Stimulated activated naive CD8-positive, alpha-beta T cell treated with anti-CD3 and anti-CD28 coated beads, Interleukin-15, amount 100 ng/mL, for 72 hours (primary cell): ENCODE measurements at regions not wholly inside any gene's neighbourhood (a gene's known extent, or its start where the extent isn't known, plus 50 kb on each side); places are given as distances from the start of the nearest gene placed in this dataset.
A peak's percentile ranks its signal among the peaks of the same experiment; 100 is the strongest.

ENCODE experiments used
- ATAC-seq: fragments of 150-1000 bp; cut with Tn5 transposase; 2 replicates; pipeline ENCODE4 v1.10.0; 2021; ENCODE audit warnings: mild to moderate bottlenecking, moderate library complexity
- DNase-seq, 2 donors: peaks; one replicate each; pipeline ENCODE4 v3.0.0; 2021 to 2022
- H3K27ac Mint-ChIP-seq, 2 donors: one replicate each; pipeline ENCODE4 v1.8.0; 2022; ENCODE audit warnings: mild to moderate bottlenecking in 2 of 2, mixed read lengths in 2 of 2, moderate library complexity in 2 of 2
- H3K27me3 Mint-ChIP-seq: one replicate; pipeline ENCODE4 v1.8.0; 2022; ENCODE audit warnings: mixed read lengths
- H3K4me1 Mint-ChIP-seq: one replicate; pipeline ENCODE4 v1.8.0; 2022; ENCODE audit warnings: mild to moderate bottlenecking, mixed read lengths
- H3K4me3 Mint-ChIP-seq, 2 donors: one replicate each; pipeline ENCODE4 v1.8.0; 2022; ENCODE audit warnings: mild to moderate bottlenecking in 2 of 2, mixed read lengths in 2 of 2, moderate library complexity in 1 of 2
- H3K9me3 Mint-ChIP-seq, 2 donors: one replicate each; pipeline ENCODE4 v1.8.0; 2022; ENCODE audit warnings: mixed read lengths in 2 of 2

DNA sequence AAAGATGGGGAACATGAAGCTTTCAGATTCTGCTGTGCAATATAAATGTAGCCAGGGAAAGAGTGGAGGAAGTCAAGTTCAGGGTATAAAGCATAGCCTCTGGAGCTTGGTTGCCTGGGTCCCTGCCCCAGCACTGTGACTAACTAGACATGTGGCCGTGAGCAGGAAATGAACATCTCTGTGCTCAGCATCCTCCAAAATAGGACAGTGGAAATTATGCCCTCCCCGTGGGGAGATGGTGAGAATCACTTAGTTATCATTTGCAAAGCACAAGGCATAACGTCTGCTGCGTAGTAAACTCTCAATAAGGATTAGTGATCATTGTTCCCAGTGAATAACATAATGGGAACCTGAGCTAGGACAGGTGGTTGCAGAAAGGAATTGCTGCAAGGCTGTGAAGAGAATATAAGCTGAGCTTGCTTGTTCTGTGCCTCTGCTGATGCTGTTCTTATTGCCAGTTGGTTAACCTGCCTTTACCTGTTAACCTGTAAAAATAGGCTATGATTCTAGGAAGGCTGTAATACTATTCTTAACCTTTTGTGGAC, 441.0 kb downstream of the COG6 start:
- DNase-seq (peak; percentile 8 to 23), ATAC-seq (peak; percentile 96)
- no peak overlapping the region for H3K4me3 Mint-ChIP-seq
- no peak overlapping the region for H3K27ac Mint-ChIP-seq
- H3K4me1 Mint-ChIP-seq, result peaks cover 28% of the 10 kb centered on the region
- H3K9me3 Mint-ChIP-seq, result peaks cover 22 to 24% of the 10 kb centered on the region in 2 donors
- no peaks in the 10 kb centered on the region for H3K27me3 Mint-ChIP-seq

DNA sequence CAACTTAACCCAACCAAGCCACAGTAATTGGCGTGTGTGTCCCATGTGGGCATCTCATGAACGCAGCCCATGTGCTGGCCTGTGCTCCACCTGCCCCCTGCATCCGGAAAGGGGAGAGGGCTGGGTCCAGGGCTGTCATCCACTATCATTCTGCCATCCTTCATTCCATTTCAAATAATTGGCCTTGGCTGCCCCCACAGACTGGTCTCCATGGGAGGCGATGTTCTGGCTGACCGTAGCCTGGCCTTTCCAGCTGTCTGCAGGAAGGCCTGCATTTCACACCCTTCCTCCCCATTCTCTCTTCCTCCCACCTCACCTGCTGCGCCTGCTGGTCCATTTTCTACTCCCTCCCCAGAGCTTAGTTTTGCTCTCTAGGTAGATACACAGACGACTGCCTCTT, 442.8 kb downstream of the COG6 start:
- Mint-ChIP-seq H3K27me3 (no peaks in the 10 kb centered on the region), H3K27ac (no peak overlapping the region), H3K4me1 (peaks cover 46% of the 10 kb centered on the region), H3K9me3 (peaks cover 22 to 24% of the 10 kb centered on the region in 2 donors), H3K4me3 (no peak overlapping the region)
- no peak for DNase-seq
- no peak for ATAC-seq

DNA sequence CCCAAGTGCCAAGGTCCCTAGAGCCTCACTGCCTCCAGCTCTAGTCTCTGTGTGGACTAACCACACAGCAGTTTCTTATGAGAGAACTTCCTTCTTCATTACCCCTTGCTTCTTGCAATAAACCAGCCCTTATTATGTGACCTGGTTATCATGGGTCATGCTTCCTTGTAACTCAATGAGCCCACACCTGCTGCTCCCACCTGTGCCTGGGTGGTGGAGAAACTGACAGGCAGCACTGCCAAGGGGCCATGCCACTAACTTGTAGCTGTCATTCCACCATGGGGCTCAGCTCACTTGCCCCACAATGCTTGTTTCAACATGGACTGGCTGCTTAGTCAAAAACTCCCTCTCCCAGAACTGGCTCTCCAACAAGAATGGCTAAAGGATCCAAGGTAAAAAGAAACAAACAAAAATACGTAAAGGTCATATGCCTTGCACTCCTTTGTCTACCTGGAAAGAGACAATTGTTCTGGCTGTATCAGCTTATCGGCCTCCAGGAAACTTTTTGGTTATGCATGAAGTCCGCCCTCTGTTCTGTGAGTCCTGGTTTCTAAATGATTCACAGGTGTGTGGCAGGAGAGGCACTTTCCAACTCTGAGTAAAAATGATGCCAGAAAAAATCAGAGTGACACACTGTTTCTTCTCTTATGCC, 446.4 kb downstream of the COG6 start:
- ATAC-seq (peak; percentile 85), DNase-seq (peak; percentile 29 to 60)
- Mint-ChIP-seq H3K4me1 (peaks cover 44% of the 10 kb centered on the region), H3K27ac (peak overlapping the region; percentile 32 to 97), H3K4me3 (peak overlapping the region; percentile 76 to 79), H3K27me3 (no peaks in the 10 kb centered on the region), H3K9me3 (peaks cover 22 to 31% of the 10 kb centered on the region in 2 donors)

DNA sequence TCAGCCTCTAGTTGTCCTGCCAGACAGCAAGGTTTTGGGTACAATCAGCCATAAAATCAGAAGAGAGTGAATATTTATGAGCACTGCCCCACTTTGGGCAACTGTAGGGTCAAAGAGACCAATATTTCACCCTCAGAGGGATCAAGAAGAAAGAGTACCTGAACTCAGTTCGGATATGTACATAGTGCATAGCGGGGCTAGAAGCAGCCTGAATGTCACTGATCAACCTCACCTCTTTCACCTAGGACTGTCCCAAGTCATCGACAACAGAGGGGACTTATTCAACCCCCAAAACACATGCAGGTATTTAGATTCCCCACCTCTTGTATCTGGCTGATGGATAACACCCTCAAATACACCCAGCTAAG, 446.9 kb downstream of the COG6 start:
- Mint-ChIP-seq H3K27me3 (no peaks in the 10 kb centered on the region), H3K4me3 (peak overlapping the region; percentile 76 to 79), H3K9me3 (peaks cover 21 to 31% of the 10 kb centered on the region in 2 donors), H3K27ac (peak overlapping the region; percentile 95 to 97), H3K4me1 (peaks cover 39% of the 10 kb centered on the region)
- DNase-seq (peak in 1 of 2 donors; percentile 35), ATAC-seq (peak; percentile 45)

DNA sequence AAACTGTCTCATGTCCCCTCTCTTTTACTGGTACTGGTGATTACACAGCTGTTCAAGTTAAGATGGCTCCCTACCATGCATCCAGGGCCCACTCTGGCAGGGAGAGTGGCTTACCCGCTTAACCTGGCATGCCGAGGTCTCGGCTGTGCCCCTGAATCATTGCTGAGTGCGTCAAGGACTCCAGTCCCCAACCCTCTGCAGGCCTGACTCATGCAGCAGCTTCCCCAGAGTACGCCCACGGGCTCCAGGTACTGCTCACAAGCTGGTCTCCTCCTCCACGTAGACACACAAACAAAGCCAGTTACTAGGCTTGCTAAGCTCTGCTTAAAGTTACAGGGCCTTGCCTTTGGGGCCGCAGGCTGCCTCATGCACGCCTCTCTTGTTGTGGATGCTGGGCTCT, 447.4 kb downstream of the COG6 start:
- DNase-seq (peak; percentile 76 to 91), ATAC-seq (peak; percentile 93)
- Mint-ChIP-seq H3K4me1 (peaks cover 34% of the 10 kb centered on the region), H3K4me3 (peak overlapping the region; percentile 76 to 79), H3K9me3 (peaks cover 16 to 26% of the 10 kb centered on the region in 2 donors), H3K27me3 (no peaks in the 10 kb centered on the region), H3K27ac (peak overlapping the region; percentile 95 to 97)

DNA sequence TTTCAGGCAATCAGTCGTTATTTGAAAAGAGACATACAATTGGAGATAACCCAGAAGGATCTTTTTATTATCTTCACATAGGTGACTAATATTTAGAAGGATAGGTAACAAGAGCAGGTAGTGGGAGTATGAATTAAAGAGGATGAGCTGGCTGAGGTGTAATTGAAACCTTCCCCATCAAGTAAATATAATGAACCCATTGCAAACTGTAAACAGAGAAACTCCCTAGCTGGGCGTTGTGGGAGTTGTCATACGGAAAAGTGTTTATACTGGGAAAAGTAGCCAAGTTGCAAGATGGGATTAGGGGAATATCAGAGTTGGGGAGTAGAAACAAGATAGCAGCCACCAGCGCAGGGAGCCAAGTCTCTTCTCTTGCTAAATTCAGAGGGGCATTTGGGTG, 448.4 kb downstream of the COG6 start:
- H3K27me3 Mint-ChIP-seq, result no peaks in the 10 kb centered on the region
- ATAC-seq, result no peak
- H3K9me3 Mint-ChIP-seq, result peaks cover 9 to 16% of the 10 kb centered on the region in 2 donors
- H3K4me3 Mint-ChIP-seq, result no peak overlapping the region
- no peak for DNase-seq
- H3K4me1 Mint-ChIP-seq, result peaks cover 37% of the 10 kb centered on the region
- H3K27ac Mint-ChIP-seq, result peak overlapping the region in 1 of 2 donors; percentile 58

DNA sequence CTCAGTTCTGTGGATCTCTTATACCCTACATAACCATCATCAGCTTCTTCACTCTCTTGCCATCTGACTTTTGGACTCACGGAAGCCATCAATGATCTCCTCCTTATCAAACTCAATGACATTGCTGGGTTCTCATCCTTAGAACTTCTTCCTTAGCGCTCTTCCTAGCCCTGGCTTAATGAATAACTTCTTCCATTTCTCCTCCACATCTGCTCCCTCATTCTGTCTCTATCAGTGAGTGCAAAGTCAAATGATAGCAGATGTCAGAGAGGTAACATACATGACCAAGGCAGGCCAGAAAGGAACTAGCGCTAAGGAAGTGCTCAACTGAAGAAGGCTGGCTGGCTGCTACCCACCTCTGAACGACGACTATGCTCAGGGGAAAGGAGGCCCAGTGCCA, 449.8 kb downstream of the COG6 start:
- DNase-seq, result no peak
- H3K27ac Mint-ChIP-seq, result no peak overlapping the region
- H3K4me1 Mint-ChIP-seq, result peaks cover 50% of the 10 kb centered on the region
- ATAC-seq, result no peak
- H3K27me3 Mint-ChIP-seq, result no peaks in the 10 kb centered on the region
- H3K4me3 Mint-ChIP-seq, result no peak overlapping the region
- peaks cover 10% of the 10 kb centered on the region in 2 donors for H3K9me3 Mint-ChIP-seq

DNA sequence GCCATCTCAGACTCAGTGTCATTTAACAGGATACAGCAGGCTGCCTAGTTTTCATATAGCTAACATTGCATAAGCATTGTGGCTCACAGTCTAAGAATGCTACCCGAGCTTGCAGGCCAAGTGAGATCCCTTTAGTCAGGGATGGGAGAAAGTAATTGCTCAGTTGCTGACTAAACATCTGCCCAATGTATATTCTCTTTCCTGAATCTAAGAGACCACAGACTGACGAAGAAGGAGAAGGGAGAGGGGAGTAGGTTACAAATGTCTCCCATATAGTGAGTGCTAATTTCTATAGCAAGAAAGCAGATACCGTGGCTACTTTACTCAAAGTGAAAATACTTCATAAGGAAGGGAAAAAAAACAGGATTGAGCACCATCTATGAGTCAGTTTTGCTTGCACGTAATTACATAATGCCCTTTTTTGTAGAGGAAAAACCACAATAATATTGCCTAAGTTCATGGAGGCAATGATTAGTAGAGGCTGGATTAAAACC, 453.9 kb downstream of the COG6 start:
- Mint-ChIP-seq H3K4me1 (peaks cover 16% of the 10 kb centered on the region), H3K9me3 (peaks cover 6 to 10% of the 10 kb centered on the region in 2 donors), H3K27me3 (no peaks in the 10 kb centered on the region), H3K27ac (peak overlapping the region in 1 of 2 donors; percentile 91), H3K4me3 (no peak overlapping the region)
- ATAC-seq (peak; percentile 97), DNase-seq (peak in 1 of 2 donors; percentile 43)

DNA sequence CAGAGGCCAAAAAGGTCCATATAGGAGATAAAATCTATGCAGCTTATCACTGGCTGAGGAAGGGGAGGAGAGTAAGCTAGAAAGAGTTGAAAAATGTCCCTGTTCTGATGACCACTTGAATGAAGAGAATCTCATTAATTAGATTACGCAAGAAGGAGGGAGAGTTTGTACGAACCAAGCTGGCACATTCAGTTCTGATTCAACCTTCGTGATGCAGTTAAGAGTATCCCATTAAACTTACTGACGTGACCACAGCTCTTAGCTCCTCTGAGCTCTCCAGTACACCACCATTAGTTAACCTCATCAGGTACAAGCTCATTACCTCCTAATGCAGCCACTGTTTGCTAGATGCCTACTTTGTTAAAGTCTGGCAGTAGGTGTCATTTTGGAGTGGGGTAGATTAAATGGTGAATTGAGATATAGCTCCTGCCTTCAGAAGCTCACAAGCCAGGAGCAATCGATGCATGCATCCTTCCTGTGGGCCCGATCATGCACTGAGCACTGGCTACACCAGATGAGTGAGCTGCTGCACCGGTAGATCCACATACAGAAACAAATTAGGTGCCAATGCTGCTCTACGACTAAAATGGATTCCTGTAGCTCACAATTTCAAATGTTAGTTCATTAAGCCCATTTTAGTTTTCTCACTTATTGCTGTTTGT, 458.3 kb downstream of the COG6 start:
- DNase-seq (no peak), ATAC-seq (no peak)
- Mint-ChIP-seq H3K27me3 (no peaks in the 10 kb centered on the region), H3K27ac (no peak overlapping the region), H3K4me1 (peaks cover 30% of the 10 kb centered on the region), H3K9me3 (peaks cover 0 to 10% of the 10 kb centered on the region in 2 donors), H3K4me3 (no peak overlapping the region)

DNA sequence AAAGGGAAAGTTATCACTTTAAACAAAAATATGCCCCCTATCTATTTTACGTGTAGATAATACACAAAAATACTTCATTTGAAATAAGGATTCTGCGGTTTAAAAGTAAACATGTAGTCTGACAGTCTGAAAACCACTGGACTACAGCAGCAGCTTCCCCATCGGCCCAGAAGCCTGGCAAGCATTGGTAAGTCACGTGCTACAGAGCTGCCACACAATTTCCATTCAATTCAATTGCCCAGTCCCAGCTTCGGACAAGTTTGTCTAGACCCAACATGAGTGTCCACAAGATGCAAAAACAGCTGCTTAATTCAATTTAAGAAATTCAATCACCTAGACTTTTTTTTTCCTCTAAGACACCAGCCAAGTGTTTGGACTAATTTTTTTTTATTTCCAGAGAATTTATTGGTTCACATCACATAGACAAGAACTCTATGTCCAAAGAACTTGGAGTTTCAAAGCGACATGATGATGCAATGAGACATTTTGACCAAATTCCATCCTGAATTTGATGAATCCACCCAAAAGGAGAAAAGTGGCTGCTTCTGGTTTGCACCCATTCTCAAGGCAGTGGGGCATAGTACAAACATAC, 458.9 kb downstream of the COG6 start:
- Mint-ChIP-seq H3K4me3 (no peak overlapping the region), H3K4me1 (peaks cover 23% of the 10 kb centered on the region), H3K9me3 (peaks cover under 1 to 13% of the 10 kb centered on the region in 2 donors), H3K27ac (no peak overlapping the region), H3K27me3 (no peaks in the 10 kb centered on the region)
- ATAC-seq, result no peak
- DNase-seq, result no peak

DNA sequence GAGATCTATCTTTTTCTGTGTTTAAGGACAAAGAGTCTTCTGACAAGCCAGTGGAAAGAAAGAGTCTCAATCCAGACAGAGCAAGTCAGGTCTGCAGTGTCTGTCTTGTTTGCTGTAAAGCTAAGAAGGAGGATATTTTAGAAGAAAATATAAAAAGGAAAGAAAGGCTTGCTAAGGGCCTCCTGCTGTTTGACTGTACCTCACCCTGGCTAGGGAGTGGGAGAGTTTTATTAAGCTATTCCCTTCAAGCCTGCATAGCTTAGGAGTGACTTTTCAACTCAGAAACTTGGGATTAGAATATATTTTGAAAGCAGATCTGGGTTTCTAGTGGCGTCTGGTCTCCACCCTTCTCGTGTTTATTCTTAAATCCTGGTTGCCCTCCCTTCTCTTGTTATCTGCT, 460.0 kb downstream of the COG6 start:
- H3K4me3 Mint-ChIP-seq, result no peak overlapping the region
- peaks cover 15% of the 10 kb centered on the region for H3K4me1 Mint-ChIP-seq
- H3K27ac Mint-ChIP-seq, result peak overlapping the region in 1 of 2 donors; percentile 72
- peaks cover 7 to 13% of the 10 kb centered on the region in 2 donors for H3K9me3 Mint-ChIP-seq
- no peak for ATAC-seq
- no peaks in the 10 kb centered on the region for H3K27me3 Mint-ChIP-seq
- DNase-seq, result no peak

DNA sequence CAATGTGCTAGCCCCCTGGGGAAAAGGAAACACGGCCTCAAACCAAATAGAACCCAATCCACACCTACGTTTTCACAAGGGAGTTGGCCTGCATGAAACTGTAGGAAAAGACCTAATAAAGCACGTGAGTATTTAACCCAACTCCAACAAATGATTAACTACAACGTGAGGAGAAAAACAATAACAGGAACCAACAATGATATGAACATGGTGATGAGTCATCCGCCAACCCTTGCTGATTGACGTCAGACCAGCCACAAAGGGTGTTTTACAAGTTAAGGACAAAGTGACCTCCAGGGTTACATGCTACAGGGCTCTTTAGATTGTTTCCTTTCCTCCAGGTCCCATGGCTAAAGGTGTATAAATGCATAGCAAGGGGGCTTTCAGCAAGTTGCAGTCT, 460.5 kb downstream of the COG6 start:
- ATAC-seq (peak; percentile 88), DNase-seq (peak in 1 of 2 donors; percentile 52)
- Mint-ChIP-seq H3K4me3 (no peak overlapping the region), H3K27ac (peak overlapping the region in 1 of 2 donors; percentile 72), H3K4me1 (peaks cover 15% of the 10 kb centered on the region), H3K27me3 (no peaks in the 10 kb centered on the region), H3K9me3 (peaks cover 7 to 11% of the 10 kb centered on the region in 2 donors)

DNA sequence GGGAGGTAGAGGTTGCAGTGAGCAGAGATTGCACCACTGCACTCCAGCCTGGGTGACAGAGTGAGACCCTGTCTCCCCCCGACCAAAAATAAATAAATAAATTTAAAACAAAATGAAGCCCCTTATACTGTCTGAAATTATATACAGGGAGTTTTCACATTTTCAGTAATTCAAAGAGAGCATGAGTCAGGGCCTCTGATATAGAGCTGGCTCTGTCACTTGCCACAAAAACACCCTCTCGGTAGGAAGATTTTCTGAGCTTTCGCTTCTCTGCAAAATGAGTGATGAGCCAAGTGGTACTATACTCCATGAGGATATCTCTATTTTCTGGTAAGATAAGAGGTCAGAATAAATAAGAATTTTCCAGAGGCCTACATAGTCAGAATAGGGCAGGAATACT, 462.9 kb downstream of the COG6 start:
- H3K4me3 Mint-ChIP-seq, result no peak overlapping the region
- H3K27me3 Mint-ChIP-seq, result no peaks in the 10 kb centered on the region
- peaks cover 15% of the 10 kb centered on the region for H3K4me1 Mint-ChIP-seq
- DNase-seq, result no peak
- no peak overlapping the region for H3K27ac Mint-ChIP-seq
- H3K9me3 Mint-ChIP-seq, result peaks cover 7 to 11% of the 10 kb centered on the region in 2 donors
- ATAC-seq, result no peak

DNA sequence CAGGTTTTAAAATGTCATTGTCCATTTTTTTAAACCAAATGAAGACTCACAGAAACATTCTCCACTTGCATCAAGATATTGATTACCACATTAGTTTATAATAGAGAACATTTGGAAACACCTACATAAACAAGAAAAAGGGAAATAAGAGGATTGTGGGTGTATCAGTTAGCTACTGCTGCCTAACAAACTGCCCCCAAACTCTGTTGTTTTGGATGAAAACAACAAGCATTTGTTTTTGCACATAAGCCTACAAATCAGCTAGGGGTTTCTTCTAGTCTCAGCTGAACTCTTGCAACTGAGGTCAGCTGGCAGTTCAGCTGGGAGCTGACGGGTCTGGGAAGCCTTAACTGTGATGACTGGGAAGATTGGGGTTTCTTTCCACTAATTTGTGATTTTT, 464.4 kb downstream of the COG6 start:
- Mint-ChIP-seq H3K4me1 (peaks cover 17% of the 10 kb centered on the region), H3K27me3 (no peaks in the 10 kb centered on the region), H3K4me3 (no peak overlapping the region), H3K27ac (no peak overlapping the region), H3K9me3 (peaks cover 7 to 11% of the 10 kb centered on the region in 2 donors)
- ATAC-seq (no peak), DNase-seq (no peak)

DNA sequence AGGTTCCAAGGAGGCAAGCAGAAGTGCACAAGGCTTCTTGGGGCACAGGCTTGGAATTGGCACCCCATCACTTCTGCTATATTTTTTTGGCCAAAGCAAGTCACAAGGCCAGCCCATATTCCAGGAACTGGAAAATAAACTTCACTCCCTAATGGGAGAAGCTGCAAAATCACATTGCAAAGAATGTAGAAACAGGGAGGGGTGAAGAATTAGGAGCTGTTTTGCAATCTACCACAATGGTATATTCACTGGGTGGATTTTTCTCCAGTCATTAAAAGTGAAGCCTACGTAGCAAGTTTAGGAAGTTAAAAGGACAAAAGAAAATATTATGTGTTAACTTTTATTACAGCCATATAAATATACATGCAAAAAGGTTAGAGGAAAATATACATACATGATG, 464.8 kb downstream of the COG6 start:
- Mint-ChIP-seq H3K4me3 (no peak overlapping the region), H3K27me3 (no peaks in the 10 kb centered on the region), H3K4me1 (peaks cover 19% of the 10 kb centered on the region), H3K27ac (no peak overlapping the region), H3K9me3 (peaks cover 7 to 11% of the 10 kb centered on the region in 2 donors)
- no peak for DNase-seq
- ATAC-seq, result no peak

DNA sequence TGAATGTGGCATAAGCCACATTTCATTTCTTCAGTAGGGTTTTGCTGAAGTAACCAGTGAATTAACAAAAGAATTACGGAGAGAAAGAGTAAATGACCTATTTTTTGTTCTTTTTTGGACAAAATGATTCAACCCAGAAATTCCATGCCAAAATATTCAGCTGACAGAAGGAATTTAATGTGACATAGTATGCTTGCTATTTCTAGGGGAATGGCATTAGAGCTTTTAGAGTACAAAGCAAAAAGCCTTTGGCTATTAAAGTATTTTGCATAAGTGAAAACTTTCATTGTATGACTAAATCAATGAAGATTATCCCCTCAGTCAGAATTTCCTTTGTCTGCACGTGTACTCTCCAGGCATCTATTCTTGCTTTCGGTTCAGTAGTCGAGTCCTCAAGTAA, 465.3 kb downstream of the COG6 start:
- Mint-ChIP-seq H3K9me3 (peaks cover 7 to 11% of the 10 kb centered on the region in 2 donors), H3K4me1 (peaks cover 19% of the 10 kb centered on the region), H3K27me3 (no peaks in the 10 kb centered on the region), H3K27ac (no peak overlapping the region), H3K4me3 (no peak overlapping the region)
- DNase-seq, result no peak
- ATAC-seq, result no peak
